HEK293 (cell line): ENCODE measurements at regions not wholly inside any gene's neighbourhood (a gene's known extent, or its start where the extent isn't known, plus 50 kb on each side); places are given as distances from the start of the nearest gene placed in this dataset.

Source experiments
- CTCF ChIA-PET: fragments of 350-600 bp; formaldehyde crosslinking; extraction: SDS; loops from one replicate; lab custom pipeline; 2021; ENCODE audit warnings: antibody characterized with exemption; lab: Yijun Ruan, JAX
- POLR2A ChIA-PET: fragments of 300-600 bp; formaldehyde crosslinking; extraction: SDS; loops from one replicate; lab custom pipeline; 2020; ENCODE audit warnings: antibody characterized with exemption, inconsistent platforms; lab: Yijun Ruan, JAX
- H3K27ac ChIP-seq: fragments of 200-500 bp; sonication (Bioruptor generic); 2 replicates; pipeline ENCODE4 v1.5.1; 2014; ENCODE audit warnings: low read depth, low read length, control low read depth, inconsistent platforms; ENCODE audit errors: extremely low read depth
- H3K36me3 ChIP-seq, 2 experiments: fragments of 200-500 bp in 1 of 2; sonication (Bioruptor generic) in 1 of 2; 1 replicate in 1 of 2; 2 replicates in 1 of 2; pipeline ENCODE4 v1.5.1; 2014 to 2017; ENCODE audit warnings: inconsistent platforms in 2 of 2, low read length in 2 of 2; ENCODE audit not compliant: control insufficient read depth in 2 of 2, insufficient read depth in 1 of 2
- H3K4me1 ChIP-seq: fragments of 200-500 bp; sonication (Bioruptor generic); 2 replicates; pipeline ENCODE4 v1.5.1; 2014; ENCODE audit warnings: mild to moderate bottlenecking, low read length, inconsistent platforms; ENCODE audit not compliant: control insufficient read depth, insufficient read depth
- H3K4me3 ChIP-seq: 2 replicates; pipeline ENCODE4 v1.5.1; 2011; ENCODE audit warnings: low read depth, mild to moderate bottlenecking, control low read depth, low read length, moderate library complexity
- H3K9me3 ChIP-seq: fragments of 200-500 bp; sonication (Bioruptor generic); 2 replicates; pipeline ENCODE4 v1.5.1; 2014; ENCODE audit warnings: low read depth, low read length, inconsistent platforms; ENCODE audit not compliant: control insufficient read depth, insufficient read depth
- KLF10 ChIP-seq: fragments of 450-650 bp; IDR thresholded peaks from 2 replicates; pipeline ENCODE4 v1.5.1; 2018; ENCODE audit warnings: missing biosample characterization, mild to moderate bottlenecking, missing genetic modification characterization
- MEIS1 ChIP-seq: sonication (generic); formaldehyde crosslinking; IDR thresholded peaks from 2 replicates; pipeline ENCODE4 v1.8.1; 2022; ENCODE audit warnings: missing genetic modification reagents, mild to moderate bottlenecking, borderline replicate concordance
- OVOL3 ChIP-seq: fragments of 450-650 bp; formaldehyde crosslinking; IDR thresholded peaks from 2 replicates; pipeline ENCODE4 v1.5.1; 2016; ENCODE audit warnings: missing biosample characterization, missing genetic modification characterization
- REPIN1 ChIP-seq: fragments of 450-650 bp; formaldehyde crosslinking; IDR thresholded peaks from 2 replicates; pipeline ENCODE4 v1.5.1; 2017; ENCODE audit warnings: missing biosample characterization, missing genetic modification characterization, low read depth
- REST ChIP-seq: fragments of 450-650 bp; formaldehyde crosslinking; IDR thresholded peaks from 2 replicates; pipeline ENCODE4 v1.5.1; 2016; ENCODE audit warnings: missing biosample characterization, missing genetic modification characterization
- SCRT2 ChIP-seq: fragments of 450-650 bp; formaldehyde crosslinking; IDR thresholded peaks from 2 replicates; pipeline ENCODE4 v1.5.1; 2016; ENCODE audit warnings: missing biosample characterization, missing genetic modification characterization
- TRIM28 ChIP-seq: IDR thresholded peaks from 2 replicates; pipeline ENCODE4 v1.6.1; 2011; ENCODE audit warnings: low read length, control low read depth, borderline replicate concordance
- ZBTB44 ChIP-seq: fragments of 450-650 bp; IDR thresholded peaks from 2 replicates; pipeline ENCODE4 v1.5.1; 2018; ENCODE audit warnings: missing biosample characterization, mild to moderate bottlenecking, missing genetic modification characterization
- ZFHX2 ChIP-seq: fragments of 450-650 bp; formaldehyde crosslinking; conservative IDR thresholded peaks from 2 replicates; pipeline ENCODE4 v1.5.1; 2016; ENCODE audit warnings: missing biosample characterization, missing genetic modification characterization
- ZFP41 ChIP-seq: fragments of 450-650 bp; formaldehyde crosslinking; IDR thresholded peaks from 2 replicates; pipeline ENCODE4 v1.5.1; 2016; ENCODE audit warnings: missing biosample characterization, missing genetic modification characterization, borderline replicate concordance
- ZNF140 ChIP-seq: fragments of 450-650 bp; formaldehyde crosslinking; IDR thresholded peaks from 2 replicates; pipeline ENCODE4 v1.5.1; 2016; ENCODE audit warnings: missing biosample characterization, missing genetic modification characterization
- ZNF16 ChIP-seq: fragments of 450-650 bp; formaldehyde crosslinking; IDR thresholded peaks from 2 replicates; pipeline ENCODE4 v1.5.1; 2016; ENCODE audit warnings: low read depth, missing biosample characterization, missing genetic modification characterization
- ZNF18 ChIP-seq: fragments of 450-650 bp; formaldehyde crosslinking; IDR thresholded peaks from 2 replicates; pipeline ENCODE4 v1.5.1; 2016; ENCODE audit warnings: missing biosample characterization, missing genetic modification characterization
- ZNF202 ChIP-seq: fragments of 450-650 bp; formaldehyde crosslinking; IDR thresholded peaks from 2 replicates; pipeline ENCODE4 v1.5.1; 2016; ENCODE audit warnings: missing biosample characterization, missing genetic modification characterization, borderline replicate concordance
- ZNF266 ChIP-seq: fragments of 450-650 bp; formaldehyde crosslinking; IDR thresholded peaks from 2 replicates; pipeline ENCODE4 v1.5.1; 2016; ENCODE audit warnings: missing biosample characterization, missing genetic modification characterization, low read depth
- ZNF280C ChIP-seq: fragments of 450-650 bp; formaldehyde crosslinking; IDR thresholded peaks from 2 replicates; pipeline ENCODE4 v1.5.1; 2016; ENCODE audit warnings: missing biosample characterization, missing genetic modification characterization
- ZNF302 ChIP-seq: fragments of 450-650 bp; formaldehyde crosslinking; IDR thresholded peaks from 2 replicates; pipeline ENCODE4 v1.5.1; 2016; ENCODE audit warnings: missing biosample characterization, missing genetic modification characterization, low read depth
- ZNF433 ChIP-seq: fragments of 450-650 bp; formaldehyde crosslinking; IDR thresholded peaks from 2 replicates; pipeline ENCODE4 v1.5.1; 2016; ENCODE audit warnings: missing biosample characterization, missing genetic modification characterization, low read depth
- ZNF514 ChIP-seq: fragments of 450-650 bp; formaldehyde crosslinking; IDR thresholded peaks from 2 replicates; pipeline ENCODE4 v1.5.1; 2016; ENCODE audit warnings: missing biosample characterization, missing genetic modification characterization
- ZNF544 ChIP-seq: fragments of 450-650 bp; formaldehyde crosslinking; IDR thresholded peaks from 2 replicates; pipeline ENCODE4 v1.5.0; 2017; ENCODE audit warnings: missing biosample characterization, missing genetic modification characterization
- ZNF585B ChIP-seq: fragments of 450-650 bp; formaldehyde crosslinking; IDR thresholded peaks from 2 replicates; pipeline ENCODE4 v1.5.1; 2016; ENCODE audit warnings: missing biosample characterization, missing genetic modification characterization
- ZNF596 ChIP-seq: fragments of 450-650 bp; IDR thresholded peaks from 2 replicates; pipeline ENCODE4 v1.5.0; 2018; ENCODE audit warnings: missing biosample characterization, mild to moderate bottlenecking, missing genetic modification characterization, moderate library complexity
- ZNF654 ChIP-seq: fragments of 450-650 bp; formaldehyde crosslinking; IDR thresholded peaks from 2 replicates; pipeline ENCODE4 v1.5.1; 2016; ENCODE audit warnings: low read depth, missing biosample characterization, missing genetic modification characterization
- ZSCAN23 ChIP-seq: fragments of 450-650 bp; formaldehyde crosslinking; IDR thresholded peaks from 2 replicates; pipeline ENCODE4 v1.5.1; 2016; ENCODE audit warnings: missing biosample characterization, missing genetic modification characterization

GRCh38 chr16:64121473-64121872, 1000.4 kb downstream of the CDH11 start (continued):
- TF ChIP-seq ZNF18 (tag by site-specific recombination) = no peak
- TF ChIP-seq TRIM28 = no peak
- TF ChIP-seq MEIS1 (CRISPR knock-in tag) = no peak
- no peak for TF ChIP-seq SCRT2 (tag by site-specific recombination)
- no peak for TF ChIP-seq ZNF585B (tag by site-specific recombination)
- TF ChIP-seq ZNF544 (tag by site-specific recombination) = no peak

GRCh38 chr16:64116151-64116550, 1005.7 kb downstream of the CDH11 start:
- Histone ChIP-seq H3K27ac (no peak overlapping the region), H3K4me1 (no peaks in the 10 kb centered on the region), H3K9me3 (no peaks in the 10 kb centered on the region), H3K4me3 (no peak overlapping the region), H3K36me3 (no peaks in the 10 kb centered on the region)
- TF ChIP-seq ZNF596 (tag by site-specific recombination) = no peak
- no peak for TF ChIP-seq REPIN1 (tag by site-specific recombination)
- TF ChIP-seq KLF10 (tag by site-specific recombination) = no peak
- no peak for TF ChIP-seq OVOL3 (tag by site-specific recombination)
- no peak for TF ChIP-seq ZFP41 (tag by site-specific recombination)
- ChIA-PET POLR2A (no interaction called here), CTCF (no interaction called here)

- ChIA-PET POLR2A (no interaction called here), CTCF (no interaction called here)
- TF ChIP-seq ZNF654 (tag by site-specific recombination) (no peak), ZNF266 (tag by site-specific recombination) (no peak), ZNF514 (no peak), ZFHX2 (tag by site-specific recombination) (no peak), ZNF433 (tag by site-specific recombination) (no peak), ZNF16 (tag by site-specific recombination) (no peak), ZNF302 (tag by site-specific recombination) (no peak), ZSCAN23 (tag by site-specific recombination) (no peak), ZNF202 (tag by site-specific recombination) (no peak), ZNF140 (tag by site-specific recombination) (no peak)
- Histone ChIP-seq H3K4me1 (no peaks in the 10 kb centered on the region), H3K9me3 (no peaks in the 10 kb centered on the region), H3K4me3 (no peak overlapping the region), H3K36me3 (no peaks in the 10 kb centered on the region), H3K27ac (no peak overlapping the region)
Measured at GRCh38 chr16:64109241-64109640, 1012.6 kb downstream of the CDH11 start.

GRCh38 chr16:64102654-64103053, 1019.2 kb downstream of the CDH11 start:
- Histone ChIP-seq H3K9me3 (no peaks in the 10 kb centered on the region), H3K27ac (no peak overlapping the region), H3K4me3 (no peak overlapping the region), H3K36me3 (no peaks in the 10 kb centered on the region), H3K4me1 (no peaks in the 10 kb centered on the region)
- ChIA-PET POLR2A (no interaction called here), CTCF (no interaction called here)
- TF ChIP-seq REST (tag by site-specific recombination) (no peak), ZNF280C (tag by site-specific recombination) (no peak), ZNF596 (tag by site-specific recombination) (no peak), ZBTB44 (no peak)
